Ovary (tissue), 7 donors: ENCODE measurements at regions not wholly inside any gene's neighbourhood (a gene's known extent, or its start where the extent isn't known, plus 50 kb on each side); places are given as distances from the start of the nearest gene placed in this dataset.

Source experiments
- DNase-seq, 5 donors: peaks; one replicate each; pipeline ENCODE4 v3.0.0-alpha.2; 2019 to 2020
- H3K27ac ChIP-seq, 2 donors: fragments of 200-600 bp; one replicate each; pipeline versions ENCODE4 v1.5.1 to v1.8.0; 2019 to 2022
- H3K27me3 ChIP-seq: fragments of 200-600 bp; one replicate; pipeline ENCODE4 v1.8.0; 2022
- H3K36me3 ChIP-seq: fragments of 200-600 bp; sonication (generic); one replicate; pipeline ENCODE4 v1.5.1; 2019
- H3K4me1 ChIP-seq: one replicate; pipeline ENCODE4 v1.8.1; 2013; ENCODE audit warnings: mild to moderate bottlenecking, moderate library complexity; ENCODE audit not compliant: insufficient read depth
- H3K4me3 ChIP-seq: fragments of 200-600 bp; sonication (generic); one replicate; pipeline ENCODE4 v1.5.1; 2017
- H3K9me3 ChIP-seq, 2 donors: fragments of 200-600 bp in 1 of 2; sonication (generic) in 1 of 2; one replicate each; pipeline versions ENCODE4 v1.5.1 to v1.8.1; 2013 to 2019; ENCODE audit warnings: mild to moderate bottlenecking in 1 of 2, moderate library complexity in 1 of 2
- CTCF ChIP-seq, 3 donors: fragments of 450-650 bp in 2 of 3; fragments of 200-600 bp in 1 of 3; IDR thresholded peaks; one replicate each; pipeline versions ENCODE4 v1.5.1 to v1.8.0; 2016 to 2022; ENCODE audit warnings: antibody characterized with exemption in 3 of 3, mild to moderate bottlenecking in 1 of 3
- EP300 ChIP-seq: sonication (generic); formaldehyde crosslinking; IDR thresholded peaks from one replicate; pipeline ENCODE4 v1.6.1; 2017; ENCODE audit warnings: antibody characterized with exemption
- POLR2A ChIP-seq: fragments of 450-650 bp; IDR thresholded peaks from one replicate; pipeline ENCODE4 v1.6.1; 2017; ENCODE audit warnings: antibody characterized with exemption, mild to moderate bottlenecking, moderate library complexity
- WGBS, 3 donors: extraction: QIAGEN DNeasy Blood & Tissue Kit in 1 of 3; methylation state at CpG; one replicate each; pipeline versions ENCODE4 v1.1.5 to v1.1.7; 2013 to 2017; 5-methylcytosine and 5-hydroxymethylcytosine counted together
- intact Hi-C, 4 donors: fragments of 100-400 bp; cut with DNase I; formaldehyde crosslinking; loops; one replicate each; pipeline versions ENCODE4 v1.11.0 to v1.15.1; 2022 to 2023
- donor health status: DM: no; HTN: no; CAD: no; lungs with moderate emphysema.
- donor health status: DM: no; HTN: no; CAD: no.
- donor health status: Bipolar disorder and iron deficiency.
- donor health status: DM: no; HTN: no; CAD: no.
- donor health status: DM: yes; HTN: yes; CAD: no.

GRCh38 chr7:15985587-15986384 is 299.3 kb upstream of the MEOX2 start:
- TF ChIP-seq CTCF (IDR thresholded peaks at IDR 0.05) = no peak
- no peak for TF ChIP-seq EP300
- TF ChIP-seq POLR2A = no peak
- Histone ChIP-seq H3K27me3 (no peaks in the 10 kb centered on the region), H3K36me3 (no peaks in the 10 kb centered on the region), H3K9me3 (no peaks in the 10 kb centered on the region), H3K4me3 (no peak overlapping the region), H3K27ac (no peak overlapping the region), H3K4me1 (no peaks in the 10 kb centered on the region)
- DNase-seq = no peak
- WGBS, 3 donors = 71 to 80% (median 76%) methylated on average over 2 of the region's 2 CpGs
- intact Hi-C loops = no loop called here

- Histone ChIP-seq H3K9me3 (no peaks in the 10 kb centered on the region), H3K4me1 (no peaks in the 10 kb centered on the region), H3K4me3 (no peak overlapping the region), H3K36me3 (no peaks in the 10 kb centered on the region), H3K27ac (no peak overlapping the region), H3K27me3 (no peaks in the 10 kb centered on the region)
- intact Hi-C loops = no loop called here
- no peak for DNase-seq
- TF ChIP-seq CTCF (IDR thresholded peaks at IDR 0.05) (no peak), EP300 (no peak), POLR2A (no peak)
- WGBS, 3 donors = 83 to 89% (median 87%) methylated on average over 3 of the region's 3 CpGs
Observed at GRCh38 chr7:15977663-15978062, 291.2 kb upstream of the MEOX2 start.

GRCh38 chr7:15972862-15973275 is 286.4 kb upstream of the MEOX2 start:
- TF ChIP-seq POLR2A (no peak), EP300 (no peak), CTCF (IDR thresholded peaks at IDR 0.05) (no peak)
- H3K27ac ChIP-seq = no peak overlapping the region
- intact Hi-C loops = no loop called here
- no peaks in the 10 kb centered on the region for H3K4me1 ChIP-seq
- 47 to 60% (median 59%) methylated on average over 3 of the region's 3 CpGs for WGBS, 3 donors
- no peaks in the 10 kb centered on the region for H3K9me3 ChIP-seq
- H3K27me3 ChIP-seq = no peaks in the 10 kb centered on the region
- H3K36me3 ChIP-seq = no peaks in the 10 kb centered on the region
- peak in 1 of 5 donors; percentile 19 for DNase-seq
- H3K4me3 ChIP-seq = no peak overlapping the region

- DNase-seq = no peak
- Histone ChIP-seq H3K4me3 (no peak overlapping the region), H3K4me1 (no peaks in the 10 kb centered on the region), H3K27me3 (no peaks in the 10 kb centered on the region), H3K9me3 (no peaks in the 10 kb centered on the region), H3K27ac (no peak overlapping the region), H3K36me3 (no peaks in the 10 kb centered on the region)
- intact Hi-C loops = no loop called here
- WGBS, 3 donors = 85 to 94% (median 90%) methylated on average over 3 of the region's 3 CpGs
- no peak for TF ChIP-seq EP300
- TF ChIP-seq POLR2A = no peak
- no peak for TF ChIP-seq CTCF (IDR thresholded peaks at IDR 0.05)
Observed at GRCh38 chr7:15967551-15967950, 281.1 kb upstream of the MEOX2 start.
